Activated B cell treated with CpG ODN at 0.5 μM for 24 hours (primary cell): ENCODE measurements at regions not wholly inside any gene's neighbourhood (a gene's known extent, or its start where the extent isn't known, plus 50 kb on each side); places are given as distances from the start of the nearest gene placed in this dataset.

Source experiments
- ATAC-seq: fragments of 200-7000 bp; cut with Tn5 transposase; one replicate; pipeline ENCODE4 v1.10.0; 2021; ENCODE audit warnings: low read depth, mild to moderate bottlenecking, moderate library complexity
- CTCF ChIA-PET: fragments of 350-600 bp; sonication (Branson Sonifier 250); formaldehyde crosslinking; loops from one replicate; lab custom pipeline; 2021; ENCODE audit warnings: antibody characterized with exemption; lab: Charles Lee
- POLR2A ChIA-PET: fragments of 350-600 bp; sonication (Branson Sonifier 250); formaldehyde crosslinking; loops from one replicate; lab custom pipeline; 2021; ENCODE audit warnings: antibody characterized with exemption; lab: Charles Lee
- DNase-seq: peaks from one replicate; pipeline ENCODE4 v3.0.0; 2022
- H3K27ac Mint-ChIP-seq: one replicate; pipeline ENCODE4 v1.8.0; 2020; ENCODE audit warnings: mixed read lengths
- H3K27me3 Mint-ChIP-seq: one replicate; pipeline ENCODE4 v1.8.0; 2021; ENCODE audit warnings: mixed read lengths
- H3K36me3 Mint-ChIP-seq: one replicate; pipeline ENCODE4 v1.8.0; 2021; ENCODE audit warnings: low read depth, mixed read lengths
- H3K4me1 Mint-ChIP-seq: one replicate; pipeline ENCODE4 v1.8.0; 2021; ENCODE audit warnings: mixed read lengths
- H3K4me3 Mint-ChIP-seq: one replicate; pipeline ENCODE4 v1.8.0; 2020; ENCODE audit warnings: mild to moderate bottlenecking, mixed read lengths
- H3K9me3 Mint-ChIP-seq: one replicate; pipeline ENCODE4 v1.8.0; 2020; ENCODE audit warnings: mixed read lengths
- intact Hi-C: fragments of 100-400 bp; cut with micrococcal nuclease; formaldehyde crosslinking; loops from one replicate; pipeline ENCODE4 v1.15.1; 2024
- TF ChIP-seq, protein P1 (sequence below): fragments of 200-600 bp; IDR thresholded peaks from one replicate; pipeline ENCODE4 v1.8.0; 2022; ENCODE audit warnings: antibody characterized with exemption, mild to moderate bottlenecking

- Mint-ChIP-seq H3K27me3 (no peaks in the 10 kb centered on the region), H3K4me1 (peaks cover 10% of the 10 kb centered on the region), H3K36me3 (no peaks in the 10 kb centered on the region), H3K4me3 (no peak overlapping the region), H3K27ac (no peak overlapping the region), H3K9me3 (peaks cover 4% of the 10 kb centered on the region)
- ChIA-PET POLR2A (no interaction called here), CTCF (no interaction called here)
- TF ChIP-seq, protein P1, sequence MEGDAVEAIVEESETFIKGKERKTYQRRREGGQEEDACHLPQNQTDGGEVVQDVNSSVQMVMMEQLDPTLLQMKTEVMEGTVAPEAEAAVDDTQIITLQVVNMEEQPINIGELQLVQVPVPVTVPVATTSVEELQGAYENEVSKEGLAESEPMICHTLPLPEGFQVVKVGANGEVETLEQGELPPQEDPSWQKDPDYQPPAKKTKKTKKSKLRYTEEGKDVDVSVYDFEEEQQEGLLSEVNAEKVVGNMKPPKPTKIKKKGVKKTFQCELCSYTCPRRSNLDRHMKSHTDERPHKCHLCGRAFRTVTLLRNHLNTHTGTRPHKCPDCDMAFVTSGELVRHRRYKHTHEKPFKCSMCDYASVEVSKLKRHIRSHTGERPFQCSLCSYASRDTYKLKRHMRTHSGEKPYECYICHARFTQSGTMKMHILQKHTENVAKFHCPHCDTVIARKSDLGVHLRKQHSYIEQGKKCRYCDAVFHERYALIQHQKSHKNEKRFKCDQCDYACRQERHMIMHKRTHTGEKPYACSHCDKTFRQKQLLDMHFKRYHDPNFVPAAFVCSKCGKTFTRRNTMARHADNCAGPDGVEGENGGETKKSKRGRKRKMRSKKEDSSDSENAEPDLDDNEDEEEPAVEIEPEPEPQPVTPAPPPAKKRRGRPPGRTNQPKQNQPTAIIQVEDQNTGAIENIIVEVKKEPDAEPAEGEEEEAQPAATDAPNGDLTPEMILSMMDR, result no peak
- ATAC-seq (no peak), DNase-seq (no peak)
- intact Hi-C loops, result no loop called here
Measured at GRCh38 chr6:105598264-105598663, 195.4 kb upstream of the PREP start.

DNA sequence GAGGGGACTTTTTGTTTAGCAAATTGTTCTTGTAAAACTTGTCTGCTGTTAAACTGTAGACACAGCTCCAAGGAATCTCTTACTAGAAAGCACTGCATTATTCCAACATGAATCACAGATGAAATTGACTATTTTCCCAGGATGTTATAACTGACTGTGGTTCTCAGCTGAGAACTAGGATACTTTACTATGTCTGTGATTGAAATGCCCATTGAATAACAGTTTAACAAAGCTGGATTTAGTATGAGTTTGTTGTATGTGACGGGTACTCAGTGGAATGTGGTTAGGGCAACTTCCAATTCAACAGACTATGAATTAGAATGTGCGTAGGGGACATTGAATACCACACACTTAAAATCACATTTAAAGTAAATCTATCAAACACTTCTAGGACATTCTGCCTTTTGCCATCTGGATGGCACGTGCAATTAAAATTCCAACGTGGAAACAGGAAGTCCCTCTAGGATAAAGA lies 193.4 kb upstream of the PREP start:
- intact Hi-C loops, result no loop called here
- CTCF ChIA-PET, result no interaction called here
- H3K4me3 Mint-ChIP-seq, result no peak overlapping the region
- H3K9me3 Mint-ChIP-seq, result peaks cover 4% of the 10 kb centered on the region
- TF ChIP-seq, protein P1, result no peak
- no peaks in the 10 kb centered on the region for H3K36me3 Mint-ChIP-seq
- ATAC-seq, result no peak
- no peak overlapping the region for H3K27ac Mint-ChIP-seq
- no peak for DNase-seq
- no peaks in the 10 kb centered on the region for H3K27me3 Mint-ChIP-seq
- POLR2A ChIA-PET, result no interaction called here
- H3K4me1 Mint-ChIP-seq, result peaks cover 5% of the 10 kb centered on the region

GRCh38 chr6:105595829-105596228 lies 192.9 kb upstream of the PREP start:
- H3K9me3 Mint-ChIP-seq, result peaks cover 4% of the 10 kb centered on the region
- H3K4me1 Mint-ChIP-seq, result peaks cover 7% of the 10 kb centered on the region
- no peak overlapping the region for H3K4me3 Mint-ChIP-seq
- no peak overlapping the region for H3K27ac Mint-ChIP-seq
- H3K36me3 Mint-ChIP-seq, result no peaks in the 10 kb centered on the region
- TF ChIP-seq, protein P1, result no peak
- ATAC-seq, result no peak
- intact Hi-C loops, result no loop called here
- ChIA-PET POLR2A (no interaction called here), CTCF (no interaction called here)
- DNase-seq, result no peak
- no peaks in the 10 kb centered on the region for H3K27me3 Mint-ChIP-seq

DNA sequence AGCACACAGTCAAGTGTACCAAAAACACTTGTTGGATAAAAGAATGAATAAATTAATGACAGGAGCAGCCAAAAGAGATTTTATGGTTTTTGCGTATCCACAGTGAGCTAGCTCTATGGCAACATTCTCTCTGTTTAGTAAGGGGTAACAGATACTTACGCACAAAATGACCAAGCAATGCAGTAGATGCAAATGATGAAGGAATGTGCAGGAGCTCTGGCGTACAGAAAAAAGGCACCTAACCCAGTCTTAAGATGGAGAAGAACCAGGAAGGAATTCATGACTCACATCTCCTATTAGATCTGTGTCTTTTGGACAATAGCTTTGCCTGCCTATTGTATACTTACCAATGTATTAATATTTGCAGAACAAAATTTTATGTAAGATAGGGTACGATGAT lies 191.9 kb upstream of the PREP start:
- Mint-ChIP-seq H3K27me3 (no peaks in the 10 kb centered on the region), H3K9me3 (peaks cover 4% of the 10 kb centered on the region), H3K27ac (no peak overlapping the region), H3K4me3 (no peak overlapping the region), H3K4me1 (peaks cover 7% of the 10 kb centered on the region), H3K36me3 (no peaks in the 10 kb centered on the region)
- DNase-seq, result no peak
- CTCF ChIA-PET, result no interaction called here
- ATAC-seq, result no peak
- POLR2A ChIA-PET, result no interaction called here
- TF ChIP-seq, protein P1, result no peak
- intact Hi-C loops, result no loop called here

- POLR2A ChIA-PET, result no interaction called here
- no peak overlapping the region for H3K27ac Mint-ChIP-seq
- H3K36me3 Mint-ChIP-seq, result no peaks in the 10 kb centered on the region
- no peak overlapping the region for H3K4me3 Mint-ChIP-seq
- CTCF ChIA-PET, result no interaction called here
- intact Hi-C loops, result no loop called here
- H3K4me1 Mint-ChIP-seq, result peaks cover 7% of the 10 kb centered on the region
- H3K9me3 Mint-ChIP-seq, result peaks cover 4% of the 10 kb centered on the region
- ATAC-seq, result no peak
- TF ChIP-seq, protein P1, result no peak
- no peak for DNase-seq
- H3K27me3 Mint-ChIP-seq, result no peaks in the 10 kb centered on the region
Measured at GRCh38 chr6:105593805-105594671, 191.2 kb upstream of the PREP start.
